ENCODE measurements at regions not wholly inside any gene's neighbourhood (a gene's known extent, or its start where the extent isn't known, plus 50 kb on each side); places are given as distances from the start of the nearest gene placed in this dataset.
A peak's percentile ranks its signal among the peaks of the same experiment; 100 is the strongest.

DNA sequence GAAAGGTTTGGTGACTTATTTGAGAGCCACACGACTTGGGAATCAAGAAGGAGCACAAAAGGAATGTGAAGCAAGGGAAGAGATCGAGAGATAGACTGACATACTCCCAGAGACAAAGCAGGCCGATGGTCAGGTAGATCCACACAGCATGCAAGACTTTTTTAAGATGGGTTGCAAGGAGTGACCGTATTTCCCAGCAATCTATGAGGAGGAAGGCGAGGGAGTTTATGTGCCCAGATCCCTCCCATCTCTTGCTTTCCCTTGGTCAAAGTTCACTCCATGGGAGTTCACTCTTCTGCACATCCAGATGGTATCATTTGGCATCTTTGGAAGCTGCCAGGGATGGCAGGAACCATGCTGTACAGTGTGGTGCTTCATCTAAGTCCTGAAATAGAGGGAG is 148.9 kb downstream of the RMI1 start:
- no peak for DNase-seq (ENCODE audit: low read depth in 3 of 3)

DNA sequence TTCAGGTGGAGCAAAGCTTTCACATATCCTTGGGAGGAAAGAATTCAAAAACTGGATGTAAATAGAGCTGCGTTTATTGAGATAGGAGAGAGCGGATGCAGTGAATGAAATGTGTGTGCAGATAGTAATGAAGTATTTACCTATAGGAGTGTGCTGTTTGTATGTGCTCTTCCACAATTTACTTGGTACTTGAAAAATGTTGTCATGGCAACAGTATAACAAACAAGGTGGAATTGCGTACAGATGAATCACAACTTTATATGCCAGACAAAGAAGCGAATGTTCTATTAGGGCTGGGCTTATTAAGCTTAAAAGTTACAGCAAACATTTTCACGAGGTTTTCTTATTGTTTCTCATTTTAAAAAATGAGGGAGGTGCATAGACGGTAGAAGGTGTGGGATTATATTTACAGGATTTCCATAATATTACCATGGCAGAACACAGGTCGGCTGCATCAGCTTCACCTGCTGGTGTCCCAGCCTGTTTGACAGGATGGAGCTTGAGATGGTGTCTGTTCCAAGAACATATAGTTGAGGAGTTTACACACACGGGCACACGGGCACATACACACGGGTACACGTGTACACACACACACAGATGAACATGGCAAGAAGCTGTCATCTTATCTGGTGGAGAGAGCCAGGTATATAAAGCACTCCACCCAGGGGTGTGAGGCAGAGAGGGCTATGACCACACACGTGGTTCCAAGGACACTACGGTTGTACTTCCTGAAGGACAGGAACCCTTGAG is 155.7 kb downstream of the RMI1 start:
- DNase-seq (ENCODE audit: low read depth in 3 of 3) = no peak

DNA sequence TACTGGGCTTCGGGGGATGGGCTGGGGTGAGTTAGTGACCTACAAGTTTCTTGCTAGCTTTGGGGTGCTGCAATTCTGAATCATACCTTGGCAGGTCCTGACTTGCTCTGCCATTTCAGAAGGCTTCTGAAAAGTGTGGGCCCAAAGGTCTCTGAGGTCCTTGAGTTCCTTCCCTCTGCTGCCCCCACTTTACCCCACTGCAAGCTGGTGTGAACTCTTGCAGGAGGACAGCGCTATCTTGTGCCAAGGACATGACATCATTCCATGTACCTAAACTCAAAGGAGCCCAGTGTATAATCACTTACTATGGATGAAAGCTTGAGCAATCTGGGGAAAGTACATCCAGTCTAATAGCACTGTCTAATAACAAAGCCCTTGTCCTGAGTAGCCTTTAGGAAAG is 157.4 kb downstream of the RMI1 start:
- DNase-seq (ENCODE audit: low read depth in 3 of 3) = no peak

DNA sequence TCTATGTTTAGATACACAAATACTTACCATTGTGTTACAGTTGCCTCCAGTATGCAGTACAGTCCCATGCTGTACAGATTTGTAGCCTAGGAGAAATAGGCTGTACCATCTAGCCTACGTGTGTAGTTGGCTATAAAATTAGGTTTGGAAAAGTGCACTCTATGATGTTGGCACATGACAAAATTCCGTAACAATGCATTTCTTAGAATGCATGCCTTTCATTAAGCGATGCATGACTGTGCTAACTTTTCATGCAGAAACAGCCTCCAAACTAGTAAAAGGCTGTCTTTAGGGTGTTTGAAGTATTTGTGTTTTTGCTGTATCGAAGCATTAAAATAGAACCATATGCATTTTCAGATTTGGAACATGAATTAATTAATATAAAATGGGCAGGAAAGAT is 157.9 kb downstream of the RMI1 start:
- DNase-seq (ENCODE audit: low read depth in 3 of 3) = no peak

DNA sequence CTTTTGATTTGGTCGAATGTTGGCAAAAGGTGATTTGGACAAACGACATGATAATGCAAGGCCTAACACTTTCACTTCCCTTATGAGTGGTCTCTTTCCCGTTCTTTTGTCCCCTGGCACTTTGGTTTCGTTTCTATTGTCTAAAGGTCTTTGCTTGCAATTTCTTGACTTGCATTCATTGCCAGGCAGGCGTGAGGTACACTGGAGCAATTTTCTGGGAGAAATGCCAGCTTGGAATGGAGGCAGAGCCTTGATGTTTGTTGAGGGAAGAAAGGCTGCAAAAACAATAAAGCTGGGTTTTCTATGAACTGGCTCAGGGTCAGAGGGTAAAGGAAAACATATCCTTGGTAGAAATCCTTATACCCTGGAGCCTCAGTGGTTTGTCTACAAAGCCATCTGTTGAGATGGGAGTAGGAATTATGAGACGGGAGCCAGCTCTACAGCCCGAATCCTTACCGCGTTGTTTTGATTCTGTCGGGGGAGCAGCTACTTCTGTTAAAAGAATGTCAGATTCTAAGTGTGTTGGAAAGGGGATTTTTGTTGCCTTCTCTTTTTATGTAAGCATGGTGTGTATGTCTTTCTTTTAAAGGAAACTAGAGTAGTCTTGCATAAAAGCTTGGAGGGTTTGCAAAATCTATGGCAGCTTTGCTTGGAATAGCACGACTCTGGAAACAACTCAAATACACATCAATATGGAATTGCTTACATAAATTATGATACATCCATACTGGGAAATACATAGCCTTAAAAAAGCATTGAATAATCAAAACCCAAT is 158.9 kb downstream of the RMI1 start:
- DNase-seq (ENCODE audit: low read depth in 3 of 3) = no peak

DNA sequence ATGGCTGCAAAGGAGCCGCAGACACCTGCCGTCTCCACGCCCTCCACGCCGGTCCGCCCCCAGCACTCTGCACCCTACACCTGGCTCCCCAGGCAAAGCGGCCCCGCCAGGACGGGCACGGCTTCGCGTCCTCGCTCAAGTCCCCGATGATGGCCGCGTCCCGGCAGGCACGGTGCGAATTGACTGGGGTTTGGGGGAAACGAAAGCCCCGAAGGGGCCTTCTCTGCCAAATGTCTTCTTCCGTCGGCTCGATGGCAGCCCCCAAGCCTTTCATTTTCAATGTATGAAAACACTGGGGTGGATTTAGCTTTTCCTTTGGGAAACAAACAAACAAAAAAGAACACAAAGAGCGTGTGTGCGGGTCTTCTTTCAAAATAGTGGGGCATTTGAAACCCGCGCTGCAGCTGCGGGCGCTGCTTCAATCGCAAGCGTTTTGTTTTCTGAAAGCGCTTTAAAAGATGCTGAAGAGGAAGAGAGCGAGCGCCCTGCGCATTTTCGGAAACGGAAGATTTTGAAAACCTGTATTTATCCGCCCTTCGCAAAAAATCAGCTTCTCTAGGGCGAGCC is 160.0 kb downstream of the RMI1 start:
- peak in 1 of 3 experiments; percentile 2 for DNase-seq (ENCODE audit: low read depth in 3 of 3)

DNA sequence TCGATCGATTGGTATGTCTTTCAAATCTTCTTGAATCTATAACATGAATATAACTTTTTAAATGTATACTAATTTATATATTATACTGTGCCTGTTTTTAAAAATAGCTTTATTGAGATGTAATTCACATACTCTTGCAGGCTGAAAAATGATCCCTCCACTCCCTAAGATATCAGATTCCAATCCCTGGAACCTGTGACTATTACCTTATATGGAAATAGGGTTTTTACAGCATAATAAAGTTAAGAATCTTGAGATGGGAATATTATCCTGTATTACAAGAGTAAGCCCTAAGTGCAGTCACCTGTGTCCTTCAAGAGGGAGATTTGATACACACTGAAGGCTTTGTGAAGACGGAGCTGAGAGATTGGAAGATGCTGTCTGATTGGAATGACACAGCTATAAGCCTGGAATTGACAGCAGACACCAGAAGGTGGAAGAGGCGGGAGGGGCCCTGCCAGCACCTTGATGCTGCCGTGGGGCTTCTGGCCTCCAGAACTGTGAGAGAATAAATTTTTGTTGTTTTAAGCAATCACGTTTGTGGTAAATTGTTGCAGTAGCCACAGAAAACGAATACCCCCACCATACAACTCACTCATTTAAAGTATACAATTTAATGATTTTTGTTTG is 161.3 kb downstream of the RMI1 start:
- no peak for DNase-seq (ENCODE audit: low read depth in 3 of 3)

DNA sequence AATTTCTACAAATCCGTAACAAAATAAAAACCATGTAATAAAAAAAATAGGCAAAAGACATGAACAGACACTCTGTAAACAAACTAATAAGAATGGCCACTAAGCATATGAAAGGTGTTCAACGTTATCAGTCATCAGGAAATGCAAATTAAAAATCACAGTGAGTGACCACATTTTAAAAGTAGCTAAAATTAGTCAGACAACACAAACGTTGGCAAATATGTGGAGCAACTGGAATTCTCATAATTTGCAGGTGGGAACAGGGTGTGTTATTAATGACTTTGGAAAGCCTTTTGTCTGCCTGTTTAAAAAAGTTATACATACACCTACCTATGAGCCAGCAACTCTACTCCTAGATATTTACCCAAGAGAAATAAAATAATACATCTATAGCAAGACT is 164.4 kb downstream of the RMI1 start:
- no peak for DNase-seq (ENCODE audit: low read depth in 3 of 3)

DNA sequence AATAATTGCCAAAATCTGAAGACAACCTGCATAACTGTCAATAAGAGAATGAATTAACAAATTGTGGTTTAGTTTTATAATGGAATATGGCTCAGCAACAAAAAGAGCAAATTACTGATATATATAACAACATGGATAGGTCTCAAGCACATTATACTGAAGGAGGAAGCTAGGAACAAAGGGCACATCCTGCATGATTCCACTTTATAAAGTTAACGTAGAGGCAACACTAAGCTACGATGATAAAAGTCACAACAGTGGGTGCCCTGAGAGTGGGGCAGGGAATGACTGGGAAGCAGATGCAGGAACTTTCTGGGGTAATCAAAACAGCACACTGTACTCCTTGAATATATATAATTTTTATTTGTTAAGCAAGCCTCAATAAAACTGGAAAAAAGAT is 165.2 kb downstream of the RMI1 start:
- no peak for DNase-seq (ENCODE audit: low read depth in 3 of 3)

DNA sequence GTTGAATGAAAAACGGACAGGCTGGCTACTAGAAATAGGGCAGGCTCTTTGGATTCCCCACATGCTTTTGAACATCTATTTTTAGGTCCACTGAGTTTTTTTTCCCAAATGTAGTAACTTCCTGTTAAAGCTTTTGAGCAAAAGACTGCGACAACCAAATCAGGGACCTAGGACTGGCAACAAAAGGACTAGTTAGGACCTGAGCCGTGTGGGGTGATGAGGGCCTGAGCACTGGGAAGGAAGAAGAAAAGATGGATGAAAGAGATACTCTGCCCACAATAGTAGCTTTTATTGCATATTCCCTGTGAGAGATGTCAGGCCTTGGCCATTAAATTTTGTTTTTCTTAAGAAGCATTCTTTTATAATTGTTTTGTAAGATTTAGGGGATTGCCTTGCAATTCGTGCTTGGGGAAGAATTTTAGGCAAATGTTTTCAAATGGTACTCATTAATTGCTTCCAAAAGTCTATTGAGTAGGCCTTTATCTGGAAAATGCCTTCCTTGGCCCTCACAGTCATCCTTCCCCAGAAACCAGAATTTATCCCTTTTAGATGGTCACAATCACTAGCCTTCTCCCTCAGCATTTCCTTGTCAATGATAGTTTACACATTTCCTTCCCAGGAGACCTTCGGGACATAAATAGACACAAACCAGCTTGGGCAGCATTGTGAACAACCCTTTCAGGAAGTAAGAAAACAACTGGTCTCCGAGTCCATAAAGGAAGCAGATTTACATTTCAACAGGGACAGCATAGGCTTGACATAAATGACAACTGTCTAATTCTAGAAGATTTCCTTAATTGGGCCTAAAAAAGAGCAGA is 166.5 kb downstream of the RMI1 start:
- DNase-seq (ENCODE audit: low read depth in 3 of 3) = no peak

DNA sequence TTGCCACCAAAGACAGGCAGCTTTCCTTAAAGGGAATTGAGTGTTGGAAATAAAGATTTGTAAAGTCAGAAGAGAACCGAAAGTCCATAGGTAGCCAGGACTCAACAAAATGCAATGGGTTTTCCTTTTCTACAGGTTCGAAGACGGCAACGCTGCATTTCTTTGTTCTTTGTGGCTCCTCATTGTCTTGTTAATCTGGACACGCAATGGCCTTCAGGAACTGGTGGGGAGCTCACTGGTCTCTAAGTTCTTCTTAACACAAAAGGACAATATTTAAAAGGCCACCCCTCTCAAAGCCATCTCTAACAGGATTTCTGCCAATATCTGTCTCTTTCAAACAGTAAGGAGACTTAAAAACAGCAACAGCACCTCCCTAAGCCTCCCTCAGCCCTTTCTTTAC is 170.6 kb downstream of the RMI1 start:
- DNase-seq (ENCODE audit: low read depth in 3 of 3) = no peak

DNA sequence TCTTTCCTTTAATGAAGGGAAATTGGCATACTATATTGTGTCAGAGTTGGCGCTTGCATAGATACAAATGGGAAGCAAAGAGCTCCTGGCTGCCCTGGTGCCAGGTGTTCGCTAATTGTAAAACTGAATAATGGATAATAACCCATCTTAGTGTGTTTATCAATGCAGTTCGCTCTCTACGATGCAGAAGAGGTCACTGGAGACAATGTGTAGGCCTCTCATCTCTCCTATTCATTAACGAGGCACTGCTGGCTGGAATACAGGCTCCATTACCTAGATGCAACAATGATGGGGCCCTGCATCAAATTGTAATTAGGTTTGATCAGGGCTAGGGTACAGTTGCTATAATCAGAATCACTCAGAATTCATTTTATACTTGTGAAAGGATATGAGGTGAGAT is 171.0 kb downstream of the RMI1 start:
- no peak for DNase-seq (ENCODE audit: low read depth in 3 of 3)

DNA sequence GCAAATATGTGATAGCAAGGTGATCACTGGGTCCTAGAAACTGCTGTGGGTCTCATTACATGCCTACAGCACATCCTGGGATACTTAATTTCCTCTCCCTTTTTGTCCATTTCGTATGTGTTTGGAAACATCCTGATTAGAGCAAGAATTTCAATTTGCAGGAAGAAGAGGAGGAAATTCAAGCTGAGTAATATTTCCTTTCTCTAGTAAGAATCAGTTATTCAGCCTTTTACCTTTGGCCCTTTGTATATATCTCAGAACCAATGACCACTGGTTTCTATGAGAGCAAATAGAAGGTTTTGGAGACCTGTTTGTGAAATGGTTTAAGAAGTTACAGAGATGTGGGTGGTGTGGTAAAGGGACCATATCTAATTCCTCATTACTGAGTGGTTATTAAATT is 171.6 kb downstream of the RMI1 start:
- DNase-seq (ENCODE audit: low read depth in 3 of 3) = no peak

DNA sequence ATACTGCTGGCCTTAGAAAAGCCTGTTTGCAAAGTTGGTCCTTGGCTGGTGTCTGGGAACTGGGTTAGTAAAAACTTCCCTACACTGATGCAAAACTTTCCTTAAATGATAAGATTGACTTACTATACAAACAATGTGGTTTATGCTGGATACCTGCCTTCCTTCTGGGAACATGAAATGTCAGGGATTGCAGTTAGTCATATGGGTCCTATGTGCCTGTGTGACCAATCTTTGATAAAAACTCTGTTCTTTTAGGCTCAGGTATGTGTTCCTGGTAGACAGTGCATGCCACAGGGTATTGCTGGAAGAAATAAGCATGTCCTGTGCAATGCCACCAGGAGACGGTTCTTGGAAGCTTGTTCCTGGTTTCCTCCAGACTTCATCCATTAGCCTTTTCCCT is 173.3 kb downstream of the RMI1 start:
- DNase-seq (ENCODE audit: low read depth in 3 of 3) = no peak

DNA sequence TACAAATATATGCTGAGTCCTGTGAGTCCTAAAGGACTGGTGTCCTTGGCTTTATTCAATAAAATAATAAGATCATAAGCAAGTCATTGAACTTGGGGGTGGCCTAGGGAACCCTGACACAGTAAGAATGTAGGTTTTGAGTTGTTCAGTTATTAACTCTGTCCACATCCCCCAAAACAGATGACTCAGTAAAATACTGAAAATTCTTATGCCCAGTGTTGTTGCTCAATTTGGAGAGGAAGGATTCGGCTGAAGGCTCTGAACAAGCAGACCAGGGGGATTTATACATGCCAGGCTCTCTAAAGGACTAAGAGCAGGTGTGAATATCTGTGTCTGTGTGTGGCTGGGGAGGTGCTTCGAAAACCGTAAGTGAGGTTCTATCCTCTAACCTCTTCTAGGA is 173.7 kb downstream of the RMI1 start:
- DNase-seq (ENCODE audit: low read depth in 3 of 3) = no peak

DNA sequence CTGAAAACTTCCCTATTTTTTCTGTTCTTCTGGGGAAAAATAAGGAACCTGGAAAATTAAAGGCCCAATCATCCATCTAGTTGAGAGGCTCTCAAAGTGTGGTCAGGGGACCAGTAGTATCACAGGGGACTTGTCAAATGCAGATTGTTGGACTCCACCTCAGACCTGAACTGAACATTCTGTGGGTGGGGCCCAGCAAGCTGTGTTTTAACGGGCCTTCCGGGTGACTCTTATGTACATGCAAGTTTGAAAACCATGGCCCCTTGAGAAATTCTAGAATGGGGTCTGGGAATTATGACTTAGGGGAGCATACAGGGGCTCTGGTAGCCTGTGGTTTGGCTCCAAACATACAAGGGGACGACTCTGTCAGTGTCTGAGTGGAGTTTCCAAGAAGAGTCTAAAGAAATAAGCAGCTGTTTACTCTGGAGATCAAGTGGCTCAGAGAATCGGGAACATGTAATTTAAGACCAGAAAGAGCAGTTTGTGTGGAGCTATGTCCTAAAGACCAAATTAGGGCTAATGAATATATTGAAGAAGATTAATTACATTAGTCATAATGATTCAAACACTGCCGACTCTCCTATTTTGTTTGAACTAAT is 177.4 kb downstream of the SLC28A3 start:
- no peak for DNase-seq (ENCODE audit: low read depth in 3 of 3)

DNA sequence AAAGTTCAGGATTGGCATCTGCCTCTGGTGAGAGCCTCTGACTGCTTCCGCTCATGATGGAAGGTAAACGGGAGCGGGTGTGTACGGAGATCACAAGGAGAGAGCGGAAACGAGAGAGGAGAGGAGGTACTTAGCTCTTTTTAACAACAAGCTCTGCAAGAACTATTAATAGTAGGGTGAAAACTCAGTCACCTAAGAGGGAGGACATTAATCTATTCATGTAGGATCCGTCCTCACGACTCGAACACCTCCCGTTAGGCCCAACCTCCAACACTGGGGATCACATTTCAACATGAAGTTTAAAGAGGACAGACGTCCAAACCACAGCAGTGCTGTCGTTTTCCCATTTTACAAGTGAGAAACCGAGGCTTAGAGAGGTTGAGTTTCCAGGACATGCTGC is 173.7 kb downstream of the SLC28A3 start:
- no peak for DNase-seq (ENCODE audit: low read depth in 3 of 3)

DNA sequence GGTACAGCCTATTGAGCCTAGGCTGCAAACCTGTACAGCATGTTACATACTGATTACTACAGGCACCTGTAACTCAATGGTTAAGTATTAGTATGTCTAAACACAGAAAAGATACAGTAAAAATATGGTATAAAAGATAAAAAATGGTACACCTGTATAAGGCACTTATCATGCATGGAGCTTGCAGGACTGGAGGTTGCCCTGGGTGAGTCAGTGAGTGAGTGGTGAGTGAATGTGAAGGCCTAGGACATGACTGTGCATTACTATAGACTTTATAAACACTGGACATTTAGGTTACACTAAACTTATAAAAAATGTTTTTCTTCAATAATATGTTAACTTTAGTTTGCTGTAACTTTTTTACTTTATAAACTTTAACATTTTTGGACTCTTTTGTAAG is 171.3 kb downstream of the SLC28A3 start:
- DNase-seq (ENCODE audit: low read depth in 3 of 3) = no peak

DNA sequence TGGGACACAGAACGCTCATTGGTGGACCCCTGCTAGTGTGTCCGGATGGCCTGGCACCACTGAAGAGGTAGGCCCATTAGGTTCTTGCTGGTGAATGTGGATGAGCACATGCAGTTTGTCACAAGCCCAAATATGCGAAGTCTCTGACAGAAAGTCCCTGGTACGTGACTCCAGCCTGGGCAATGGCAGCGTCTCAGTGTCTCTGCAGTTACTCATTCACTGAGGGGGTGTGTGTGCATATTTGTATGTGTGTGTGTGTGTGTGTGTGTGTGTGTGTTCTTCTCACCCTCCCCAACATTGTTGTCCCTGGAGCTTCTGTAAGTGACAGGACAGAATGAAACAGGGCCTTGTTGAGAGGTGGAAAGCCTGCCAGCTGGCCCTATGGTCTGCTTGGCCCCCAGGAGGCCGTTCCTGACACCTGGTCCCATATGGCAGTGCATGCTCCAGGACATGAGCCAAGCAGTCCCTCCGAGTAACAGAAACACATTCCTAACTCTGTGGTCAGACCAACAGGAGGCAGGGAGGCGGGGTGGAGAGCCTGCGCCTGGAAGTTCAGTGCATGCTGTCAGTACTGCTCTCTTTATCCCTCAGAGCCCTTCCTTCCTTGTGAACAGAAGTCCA is 169.9 kb downstream of the SLC28A3 start:
- no peak for DNase-seq (ENCODE audit: low read depth in 3 of 3)

DNA sequence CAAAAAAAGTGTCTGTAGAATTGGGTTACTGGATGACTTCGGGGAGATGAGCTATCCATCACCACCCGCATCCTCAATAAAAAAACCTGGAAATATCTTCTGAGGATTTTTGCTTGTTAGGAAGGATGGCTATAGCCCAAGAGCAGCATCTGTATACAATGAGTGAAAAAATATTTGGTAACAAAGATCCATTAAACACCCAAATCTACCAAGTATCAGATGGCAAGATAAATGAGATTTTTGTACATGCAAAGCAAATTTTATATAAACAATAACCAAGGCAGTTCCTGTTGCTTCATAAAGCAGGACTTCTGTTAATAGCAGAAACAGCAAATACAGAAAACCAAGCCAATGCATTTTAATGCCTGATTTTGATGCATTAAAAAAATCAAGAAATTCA is 166.6 kb downstream of the SLC28A3 start:
- no peak for DNase-seq (ENCODE audit: low read depth in 3 of 3)

DNA sequence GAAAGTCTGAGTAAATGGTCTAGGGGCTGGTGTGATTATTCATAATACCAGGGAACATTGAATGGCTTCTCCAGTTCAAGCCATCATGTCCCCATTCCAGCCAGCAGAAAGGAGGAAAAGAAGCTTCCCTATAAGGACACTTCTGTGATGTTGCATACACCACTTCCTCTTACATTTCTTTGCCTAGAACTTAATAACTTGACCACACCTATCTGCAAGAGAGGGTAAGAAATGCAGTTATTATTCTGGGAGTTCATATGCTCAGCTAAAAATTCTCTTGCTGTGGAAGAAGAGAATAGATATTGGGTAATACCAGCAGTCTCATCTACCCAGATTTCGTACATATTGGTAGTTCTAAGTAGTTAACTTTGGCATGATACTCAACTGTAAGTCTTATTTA is 166.1 kb downstream of the SLC28A3 start:
- DNase-seq (ENCODE audit: low read depth in 3 of 3) = no peak
